ENCODE measurements at regions not wholly inside any gene's neighbourhood (a gene's known extent, or its start where the extent isn't known, plus 50 kb on each side); places are given as distances from the start of the nearest gene placed in this dataset.

- Histone ChIP-seq H3K36me3 (ENCODE audit: insufficient read depth, low read length) (no peaks in the 10 kb centered on the region), H3K9me3 (ENCODE audit: control insufficient read depth in 1 of 2, low read length in 2 of 2) (no peaks in the 10 kb centered on the region), H3K27me3 (ENCODE audit: insufficient read depth, low read length) (no peaks in the 10 kb centered on the region), H3K4me3 (ENCODE audit: low read length in 2 of 2) (no peak overlapping the region), H3K27ac (ENCODE audit: low read depth, low read length) (no peak overlapping the region), H3K4me1 (ENCODE audit: insufficient read depth, low read length) (no peaks in the 10 kb centered on the region)
- ChIA-PET POLR2A (ENCODE audit: partially characterized antibody) (no interaction called here), CTCF (ENCODE audit: partially characterized antibody) (no interaction called here)
- DNase-seq = no peak
- no peak overlapping the region for H3K4me3 Mint-ChIP-seq
- H3K36me3 Mint-ChIP-seq = no peaks in the 10 kb centered on the region
- intact Hi-C loops (cut with micrococcal nuclease) = no loop called here
- no peak overlapping the region for H3K27ac Mint-ChIP-seq
- H3K27me3 Mint-ChIP-seq = no peaks in the 10 kb centered on the region
- H3K4me1 Mint-ChIP-seq = no peaks in the 10 kb centered on the region
- H3K9me3 Mint-ChIP-seq = peaks cover 0 to 13% (median 8%) of the 10 kb centered on the region in 8 donors
These were observed 1176.5 kb downstream of the UQCRFS1 start for GRCh38 chr19:28036486-28036885.

- Mint-ChIP-seq H3K4me3 (no peak overlapping the region), H3K36me3 (no peaks in the 10 kb centered on the region), H3K9me3 (peaks cover 0 to 15% (median 8%) of the 10 kb centered on the region in 8 donors), H3K4me1 (no peaks in the 10 kb centered on the region), H3K27ac (no peak overlapping the region), H3K27me3 (no peaks in the 10 kb centered on the region)
- DNase-seq = no peak
- no peaks in the 10 kb centered on the region for H3K36me3 ChIP-seq (ENCODE audit: insufficient read depth, low read length)
- no peaks in the 10 kb centered on the region for H3K9me3 ChIP-seq (ENCODE audit: control insufficient read depth in 1 of 2, low read length in 2 of 2)
- intact Hi-C loops (cut with micrococcal nuclease) = no loop called here
- H3K27me3 ChIP-seq (ENCODE audit: insufficient read depth, low read length) = no peaks in the 10 kb centered on the region
- CTCF ChIA-PET (ENCODE audit: partially characterized antibody) = no interaction called here
- no peaks in the 10 kb centered on the region for H3K4me1 ChIP-seq (ENCODE audit: insufficient read depth, low read length)
- POLR2A ChIA-PET (ENCODE audit: partially characterized antibody) = no interaction called here
- no peak overlapping the region for H3K4me3 ChIP-seq (ENCODE audit: low read length in 2 of 2)
- H3K27ac ChIP-seq (ENCODE audit: low read depth, low read length) = no peak overlapping the region
These were observed 1178.0 kb downstream of the UQCRFS1 start for GRCh38 chr19:28034936-28035335.

GRCh38 chr19:28028881-28029444 is 1184.0 kb downstream of the UQCRFS1 start:
- Mint-ChIP-seq H3K27ac (no peak overlapping the region), H3K27me3 (no peaks in the 10 kb centered on the region)
- POLR2A ChIA-PET (ENCODE audit: partially characterized antibody) = no interaction called here

GRCh38 chr19:28027116-28027515 is 1185.8 kb downstream of the UQCRFS1 start:
- POLR2A ChIA-PET (ENCODE audit: partially characterized antibody) = no interaction called here
- intact Hi-C loops (cut with micrococcal nuclease) = no loop called here
- Mint-ChIP-seq H3K9me3 (peaks cover 0 to 18% (median 5%) of the 10 kb centered on the region in 8 donors), H3K4me3 (no peak overlapping the region), H3K27me3 (no peaks in the 10 kb centered on the region), H3K36me3 (no peaks in the 10 kb centered on the region), H3K4me1 (no peaks in the 10 kb centered on the region), H3K27ac (no peak overlapping the region)
- no peak for DNase-seq
- CTCF ChIA-PET (ENCODE audit: partially characterized antibody) = no interaction called here
- Histone ChIP-seq H3K4me1 (ENCODE audit: insufficient read depth, low read length) (no peaks in the 10 kb centered on the region), H3K27me3 (ENCODE audit: insufficient read depth, low read length) (no peaks in the 10 kb centered on the region), H3K4me3 (ENCODE audit: low read length in 2 of 2) (no peak overlapping the region), H3K27ac (ENCODE audit: low read depth, low read length) (no peak overlapping the region), H3K36me3 (ENCODE audit: insufficient read depth, low read length) (no peaks in the 10 kb centered on the region), H3K9me3 (ENCODE audit: control insufficient read depth in 1 of 2, low read length in 2 of 2) (no peaks in the 10 kb centered on the region)

More at GRCh38 chr19:28028881-28029444, 1184.0 kb downstream of the UQCRFS1 start:
- H3K4me3 ChIP-seq (ENCODE audit: low read length in 2 of 2) = no peak overlapping the region
- intact Hi-C loops (cut with micrococcal nuclease) = no loop called here
- Mint-ChIP-seq H3K36me3 (no peaks in the 10 kb centered on the region), H3K4me3 (no peak overlapping the region), H3K4me1 (no peaks in the 10 kb centered on the region), H3K9me3 (peaks cover 0 to 18% (median 9%) of the 10 kb centered on the region in 8 donors)
- no peaks in the 10 kb centered on the region for H3K4me1 ChIP-seq (ENCODE audit: insufficient read depth, low read length)
- no peaks in the 10 kb centered on the region for H3K27me3 ChIP-seq (ENCODE audit: insufficient read depth, low read length)
- H3K9me3 ChIP-seq (ENCODE audit: control insufficient read depth in 1 of 2, low read length in 2 of 2) = no peaks in the 10 kb centered on the region
- no peaks in the 10 kb centered on the region for H3K36me3 ChIP-seq (ENCODE audit: insufficient read depth, low read length)
- H3K27ac ChIP-seq (ENCODE audit: low read depth, low read length) = no peak overlapping the region
- no peak for DNase-seq
- CTCF ChIA-PET (ENCODE audit: partially characterized antibody) = no interaction called here

- no peaks in the 10 kb centered on the region for H3K4me1 ChIP-seq (ENCODE audit: insufficient read depth, low read length)
- Mint-ChIP-seq H3K36me3 (no peaks in the 10 kb centered on the region), H3K9me3 (peaks cover 0 to 14% (median 3%) of the 10 kb centered on the region in 8 donors), H3K27me3 (no peaks in the 10 kb centered on the region), H3K4me1 (peaks cover 0 to under 1% (median 0%) of the 10 kb centered on the region in 4 donors), H3K4me3 (no peak overlapping the region), H3K27ac (no peak overlapping the region)
- POLR2A ChIA-PET (ENCODE audit: partially characterized antibody) = no interaction called here
- DNase-seq = no peak
- CTCF ChIA-PET (ENCODE audit: partially characterized antibody) = no interaction called here
- no peaks in the 10 kb centered on the region for H3K36me3 ChIP-seq (ENCODE audit: insufficient read depth, low read length)
- no peak overlapping the region for H3K4me3 ChIP-seq (ENCODE audit: low read length in 2 of 2)
- no peak overlapping the region for H3K27ac ChIP-seq (ENCODE audit: low read depth, low read length)
- H3K27me3 ChIP-seq (ENCODE audit: insufficient read depth, low read length) = no peaks in the 10 kb centered on the region
- intact Hi-C loops (cut with micrococcal nuclease) = no loop called here
- no peaks in the 10 kb centered on the region for H3K9me3 ChIP-seq (ENCODE audit: control insufficient read depth in 1 of 2, low read length in 2 of 2)
These were observed 1186.3 kb downstream of the UQCRFS1 start for GRCh38 chr19:28026636-28027035.

GRCh38 chr19:28024920-28025319 is 1188.0 kb downstream of the UQCRFS1 start:
- Mint-ChIP-seq H3K4me1 (peaks cover 0 to 1% (median under 1%) of the 10 kb centered on the region in 4 donors), H3K4me3 (no peak overlapping the region)
- intact Hi-C loops (cut with micrococcal nuclease) = no loop called here

GRCh38 chr19:28023064-28023463 is 1189.9 kb downstream of the UQCRFS1 start:
- H3K4me3 ChIP-seq (ENCODE audit: low read length in 2 of 2) = no peak overlapping the region
- no peaks in the 10 kb centered on the region for H3K27me3 ChIP-seq (ENCODE audit: insufficient read depth, low read length)
- no peak for DNase-seq
- no peaks in the 10 kb centered on the region for H3K4me1 ChIP-seq (ENCODE audit: insufficient read depth, low read length)
- no peak overlapping the region for H3K27ac ChIP-seq (ENCODE audit: low read depth, low read length)
- H3K36me3 ChIP-seq (ENCODE audit: insufficient read depth, low read length) = no peaks in the 10 kb centered on the region
- Mint-ChIP-seq H3K27ac (no peak overlapping the region), H3K4me1 (peaks cover 0 to 1% (median under 1%) of the 10 kb centered on the region in 4 donors), H3K36me3 (no peaks in the 10 kb centered on the region), H3K27me3 (no peaks in the 10 kb centered on the region), H3K9me3 (peaks cover 0 to 12% (median 4%) of the 10 kb centered on the region in 8 donors), H3K4me3 (no peak overlapping the region)
- no peaks in the 10 kb centered on the region for H3K9me3 ChIP-seq (ENCODE audit: control insufficient read depth in 1 of 2, low read length in 2 of 2)
- POLR2A ChIA-PET (ENCODE audit: partially characterized antibody) = no interaction called here
- CTCF ChIA-PET (ENCODE audit: partially characterized antibody) = no interaction called here
- intact Hi-C loops (cut with micrococcal nuclease) = no loop called here

More at GRCh38 chr19:28024920-28025319, 1188.0 kb downstream of the UQCRFS1 start:
- Histone ChIP-seq H3K27ac (ENCODE audit: low read depth, low read length) (no peak overlapping the region), H3K27me3 (ENCODE audit: insufficient read depth, low read length) (no peaks in the 10 kb centered on the region), H3K4me1 (ENCODE audit: insufficient read depth, low read length) (no peaks in the 10 kb centered on the region), H3K4me3 (ENCODE audit: low read length in 2 of 2) (no peak overlapping the region), H3K36me3 (ENCODE audit: insufficient read depth, low read length) (no peaks in the 10 kb centered on the region), H3K9me3 (ENCODE audit: control insufficient read depth in 1 of 2, low read length in 2 of 2) (no peaks in the 10 kb centered on the region)
- CTCF ChIA-PET (ENCODE audit: partially characterized antibody) = no interaction called here
- Mint-ChIP-seq H3K36me3 (no peaks in the 10 kb centered on the region), H3K9me3 (peaks cover 0 to 12% (median 3%) of the 10 kb centered on the region in 8 donors), H3K27ac (no peak overlapping the region), H3K27me3 (no peaks in the 10 kb centered on the region)
- POLR2A ChIA-PET (ENCODE audit: partially characterized antibody) = no interaction called here
- no peak for DNase-seq

- H3K27ac Mint-ChIP-seq = no peak overlapping the region
- intact Hi-C loops (cut with micrococcal nuclease) = no loop called here
- CTCF ChIA-PET (ENCODE audit: partially characterized antibody) = no interaction called here
These were observed 1190.4 kb downstream of the UQCRFS1 start for GRCh38 chr19:28022506-28022905.

More at GRCh38 chr19:28022506-28022905, 1190.4 kb downstream of the UQCRFS1 start:
- Histone ChIP-seq H3K27me3 (ENCODE audit: insufficient read depth, low read length) (no peaks in the 10 kb centered on the region), H3K27ac (ENCODE audit: low read depth, low read length) (no peak overlapping the region), H3K9me3 (ENCODE audit: control insufficient read depth in 1 of 2, low read length in 2 of 2) (no peaks in the 10 kb centered on the region), H3K36me3 (ENCODE audit: insufficient read depth, low read length) (no peaks in the 10 kb centered on the region), H3K4me3 (ENCODE audit: low read length in 2 of 2) (no peak overlapping the region), H3K4me1 (ENCODE audit: insufficient read depth, low read length) (no peaks in the 10 kb centered on the region)
- Mint-ChIP-seq H3K9me3 (peaks cover 0 to 12% (median 4%) of the 10 kb centered on the region in 8 donors), H3K27me3 (no peaks in the 10 kb centered on the region), H3K36me3 (no peaks in the 10 kb centered on the region), H3K4me1 (peaks cover 0 to 1% (median under 1%) of the 10 kb centered on the region in 4 donors), H3K4me3 (no peak overlapping the region)
- POLR2A ChIA-PET (ENCODE audit: partially characterized antibody) = no interaction called here
- no peak for DNase-seq
